ENCODE measurements at regions not wholly inside any gene's neighbourhood (a gene's known extent, or its start where the extent isn't known, plus 50 kb on each side); places are given as distances from the start of the nearest gene placed in this dataset.

DNA sequence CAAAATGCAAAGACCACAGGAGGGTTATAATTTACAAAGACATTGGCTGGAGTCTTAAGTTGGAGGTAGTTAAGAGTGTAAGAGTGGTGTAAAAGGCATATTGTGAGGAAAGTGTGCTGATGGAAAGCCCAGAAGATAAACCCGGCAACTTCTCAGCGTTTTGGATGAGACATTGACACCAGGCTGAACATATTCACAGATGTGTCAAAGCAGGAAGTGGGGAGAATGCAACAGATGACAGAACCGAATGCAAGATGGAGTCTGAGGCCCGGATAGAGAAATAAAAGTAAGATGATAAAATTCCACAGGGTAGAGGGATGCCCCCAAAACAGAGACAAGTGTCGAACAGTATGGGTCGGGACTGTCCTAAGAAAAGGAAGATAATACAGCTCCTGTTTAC lies 230.4 kb upstream of the TMEM72 start:
- Histone ChIP-seq H3K4me1 (ENCODE audit: control insufficient read depth in 1 of 2, insufficient read depth in 2 of 2, low read length in 2 of 2) (no peaks in the 10 kb centered on the region), H2AFZ (ENCODE audit: low read depth, low read length, poor library complexity, severe bottlenecking) (no peak overlapping the region), H3K79me2 (ENCODE audit: insufficient read depth, low read length) (no peaks in the 10 kb centered on the region), H3K27me3 (ENCODE audit: insufficient read depth, low read length) (no peaks in the 10 kb centered on the region), H3K4me2 (ENCODE audit: low read length) (no peak overlapping the region), H4K20me1 (ENCODE audit: insufficient read depth) (no peaks in the 10 kb centered on the region), H3K9me2 (ENCODE audit: insufficient read depth) (no peaks in the 10 kb centered on the region), H3K9ac (ENCODE audit: low read length) (no peak overlapping the region), H3K36me3 (ENCODE audit: control insufficient read depth in 1 of 2, insufficient read depth in 2 of 2, low read length in 2 of 2) (no peaks in the 10 kb centered on the region), H3K9me3 (ENCODE audit: control insufficient read depth in 1 of 2, insufficient read depth in 1 of 2, low read depth in 1 of 2, low read length in 2 of 2) (no peaks in the 10 kb centered on the region), H3K4me3 (replicated peaks in 1 of 2; ENCODE audit: low read depth in 1 of 2, low read length in 2 of 2) (no peak overlapping the region), H3K27ac (ENCODE audit: low read depth, low read length) (no peak overlapping the region)
- DNase-seq (ENCODE audit: low read depth, low spot score) (no peak), ATAC-seq (no peak)
- intact Hi-C loops (cut with micrococcal nuclease) = no loop called here
- CTCF ChIA-PET = no interaction called here
- RAD21 ChIA-PET (ENCODE audit: low non-redundant PET in 1 of 2, low total read pairs in 2 of 2, uncharacterized antibody in 2 of 2, unreplicated experiment in 2 of 2) = no interaction called here
- POLR2A ChIA-PET = no interaction called here
- no TSS peak for BruUV-seq (replicated peaks)
- no peak for TF ChIP-seq POLR2A (IDR thresholded peaks at IDR 0.05; ENCODE audit: borderline replicate concordance, extremely low read depth, insufficient read depth, insufficient read length)
- no peak for TF ChIP-seq EGR1 (IDR thresholded peaks at IDR 0.05; ENCODE audit: low read depth)
- TF ChIP-seq CEBPB (IDR thresholded peaks at IDR 0.05; ENCODE audit: low read depth) = no peak
- no peak for TF ChIP-seq SIN3A (IDR thresholded peaks at IDR 0.05; ENCODE audit: low read depth)
- no peak for TF ChIP-seq POLR2AphosphoS5 (IDR thresholded peaks at IDR 0.05; ENCODE audit: low read depth, low read length)
- TF ChIP-seq, protein P1, sequence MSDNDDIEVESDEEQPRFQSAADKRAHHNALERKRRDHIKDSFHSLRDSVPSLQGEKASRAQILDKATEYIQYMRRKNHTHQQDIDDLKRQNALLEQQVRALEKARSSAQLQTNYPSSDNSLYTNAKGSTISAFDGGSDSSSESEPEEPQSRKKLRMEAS (IDR thresholded peaks at IDR 0.05) = no peak
- TF ChIP-seq RAD21 (IDR thresholded peaks at IDR 0.05; ENCODE audit: low read depth) = no peak
- no peak for TF ChIP-seq ZNF274 (IDR thresholded peaks at IDR 0.05; ENCODE audit: low read depth, low read length)
- TF ChIP-seq, protein P2, sequence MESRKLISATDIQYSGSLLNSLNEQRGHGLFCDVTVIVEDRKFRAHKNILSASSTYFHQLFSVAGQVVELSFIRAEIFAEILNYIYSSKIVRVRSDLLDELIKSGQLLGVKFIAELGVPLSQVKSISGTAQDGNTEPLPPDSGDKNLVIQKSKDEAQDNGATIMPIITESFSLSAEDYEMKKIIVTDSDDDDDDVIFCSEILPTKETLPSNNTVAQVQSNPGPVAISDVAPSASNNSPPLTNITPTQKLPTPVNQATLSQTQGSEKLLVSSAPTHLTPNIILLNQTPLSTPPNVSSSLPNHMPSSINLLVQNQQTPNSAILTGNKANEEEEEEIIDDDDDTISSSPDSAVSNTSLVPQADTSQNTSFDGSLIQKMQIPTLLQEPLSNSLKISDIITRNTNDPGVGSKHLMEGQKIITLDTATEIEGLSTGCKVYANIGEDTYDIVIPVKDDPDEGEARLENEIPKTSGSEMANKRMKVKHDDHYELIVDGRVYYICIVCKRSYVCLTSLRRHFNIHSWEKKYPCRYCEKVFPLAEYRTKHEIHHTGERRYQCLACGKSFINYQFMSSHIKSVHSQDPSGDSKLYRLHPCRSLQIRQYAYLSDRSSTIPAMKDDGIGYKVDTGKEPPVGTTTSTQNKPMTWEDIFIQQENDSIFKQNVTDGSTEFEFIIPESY (IDR thresholded peaks at IDR 0.05; ENCODE audit: extremely low read depth, insufficient replicate concordance, low read length) = no peak
- no peak for TF ChIP-seq CBX3 (IDR thresholded peaks at IDR 0.05; ENCODE audit: low read depth)
- TF ChIP-seq ZFX (IDR thresholded peaks at IDR 0.05) = no peak
- TF ChIP-seq EZH2 (IDR thresholded peaks at IDR 0.05) = no peak
- no peak for TF ChIP-seq TCF7L2 (IDR thresholded peaks at IDR 0.05; ENCODE audit: borderline replicate concordance, extremely low read depth, insufficient read depth, insufficient read length)
- no peak for TF ChIP-seq SRF (IDR thresholded peaks at IDR 0.05; ENCODE audit: low read depth)
- TF ChIP-seq, protein P3, sequence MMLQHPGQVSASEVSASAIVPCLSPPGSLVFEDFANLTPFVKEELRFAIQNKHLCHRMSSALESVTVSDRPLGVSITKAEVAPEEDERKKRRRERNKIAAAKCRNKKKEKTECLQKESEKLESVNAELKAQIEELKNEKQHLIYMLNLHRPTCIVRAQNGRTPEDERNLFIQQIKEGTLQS (IDR thresholded peaks at IDR 0.05) = no peak
- TF ChIP-seq, protein P4, sequence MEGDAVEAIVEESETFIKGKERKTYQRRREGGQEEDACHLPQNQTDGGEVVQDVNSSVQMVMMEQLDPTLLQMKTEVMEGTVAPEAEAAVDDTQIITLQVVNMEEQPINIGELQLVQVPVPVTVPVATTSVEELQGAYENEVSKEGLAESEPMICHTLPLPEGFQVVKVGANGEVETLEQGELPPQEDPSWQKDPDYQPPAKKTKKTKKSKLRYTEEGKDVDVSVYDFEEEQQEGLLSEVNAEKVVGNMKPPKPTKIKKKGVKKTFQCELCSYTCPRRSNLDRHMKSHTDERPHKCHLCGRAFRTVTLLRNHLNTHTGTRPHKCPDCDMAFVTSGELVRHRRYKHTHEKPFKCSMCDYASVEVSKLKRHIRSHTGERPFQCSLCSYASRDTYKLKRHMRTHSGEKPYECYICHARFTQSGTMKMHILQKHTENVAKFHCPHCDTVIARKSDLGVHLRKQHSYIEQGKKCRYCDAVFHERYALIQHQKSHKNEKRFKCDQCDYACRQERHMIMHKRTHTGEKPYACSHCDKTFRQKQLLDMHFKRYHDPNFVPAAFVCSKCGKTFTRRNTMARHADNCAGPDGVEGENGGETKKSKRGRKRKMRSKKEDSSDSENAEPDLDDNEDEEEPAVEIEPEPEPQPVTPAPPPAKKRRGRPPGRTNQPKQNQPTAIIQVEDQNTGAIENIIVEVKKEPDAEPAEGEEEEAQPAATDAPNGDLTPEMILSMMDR (IDR thresholded peaks at IDR 0.05 in 2 of 3, conservative IDR thresholded peaks at IDR 0.05 in 1 of 3; ENCODE audit: borderline replicate concordance in 1 of 3, insufficient read depth in 1 of 3, low read depth in 2 of 3, low read length in 2 of 3) = no peak
- no peak for TF ChIP-seq SP1 (IDR thresholded peaks at IDR 0.05; ENCODE audit: low read depth)

Data from HCT116 (cell line).